ENCODE measurements at regions not wholly inside any gene's neighbourhood (a gene's known extent, or its start where the extent isn't known, plus 50 kb on each side); places are given as distances from the start of the nearest gene placed in this dataset.

DNA sequence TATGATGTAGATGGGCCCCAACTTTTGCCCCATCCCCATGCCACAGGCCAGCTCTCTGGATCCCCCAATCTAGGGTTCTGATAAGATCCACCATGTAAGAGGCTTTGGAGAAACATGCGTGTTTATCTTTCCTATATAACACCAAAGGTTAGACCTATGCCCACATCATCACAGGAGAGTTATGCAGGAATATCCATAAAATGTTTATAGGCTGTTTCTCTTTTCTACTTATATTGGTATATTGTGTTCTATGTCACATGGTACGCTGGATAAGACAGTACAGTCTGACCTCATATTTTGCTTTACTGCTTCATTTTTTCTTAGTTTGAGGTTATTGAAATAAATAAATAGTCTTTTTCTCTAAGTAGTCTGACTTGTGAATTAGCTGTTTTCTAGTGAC is 1013.9 kb upstream of the GYPC start:
- TF ChIP-seq, protein P1, sequence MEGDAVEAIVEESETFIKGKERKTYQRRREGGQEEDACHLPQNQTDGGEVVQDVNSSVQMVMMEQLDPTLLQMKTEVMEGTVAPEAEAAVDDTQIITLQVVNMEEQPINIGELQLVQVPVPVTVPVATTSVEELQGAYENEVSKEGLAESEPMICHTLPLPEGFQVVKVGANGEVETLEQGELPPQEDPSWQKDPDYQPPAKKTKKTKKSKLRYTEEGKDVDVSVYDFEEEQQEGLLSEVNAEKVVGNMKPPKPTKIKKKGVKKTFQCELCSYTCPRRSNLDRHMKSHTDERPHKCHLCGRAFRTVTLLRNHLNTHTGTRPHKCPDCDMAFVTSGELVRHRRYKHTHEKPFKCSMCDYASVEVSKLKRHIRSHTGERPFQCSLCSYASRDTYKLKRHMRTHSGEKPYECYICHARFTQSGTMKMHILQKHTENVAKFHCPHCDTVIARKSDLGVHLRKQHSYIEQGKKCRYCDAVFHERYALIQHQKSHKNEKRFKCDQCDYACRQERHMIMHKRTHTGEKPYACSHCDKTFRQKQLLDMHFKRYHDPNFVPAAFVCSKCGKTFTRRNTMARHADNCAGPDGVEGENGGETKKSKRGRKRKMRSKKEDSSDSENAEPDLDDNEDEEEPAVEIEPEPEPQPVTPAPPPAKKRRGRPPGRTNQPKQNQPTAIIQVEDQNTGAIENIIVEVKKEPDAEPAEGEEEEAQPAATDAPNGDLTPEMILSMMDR (IDR thresholded peaks at IDR 0.05): no peak
- TF ChIP-seq EP300 (IDR thresholded peaks at IDR 0.05): no peak
- TF ChIP-seq POLR2AphosphoS5 (IDR thresholded peaks at IDR 0.05): no peak
- TF ChIP-seq POLR2A (IDR thresholded peaks at IDR 0.05): no peak
